ENCODE measurements at regions not wholly inside any gene's neighbourhood (a gene's known extent, or its start where the extent isn't known, plus 50 kb on each side); places are given as distances from the start of the nearest gene placed in this dataset.

- no peak overlapping the region for H2AFZ ChIP-seq (ENCODE audit: low read depth, low read length)
- H3K4me3 ChIP-seq, result no peak overlapping the region
- H3K9ac ChIP-seq (ENCODE audit: insufficient read depth in 1 of 2, low read depth in 2 of 2, low read length in 2 of 2), result no peak overlapping the region
- no TSS peak for BruUV-seq (replicated peaks)
- no peaks in the 10 kb centered on the region for H3K27me3 ChIP-seq (ENCODE audit: control insufficient read depth in 2 of 2, insufficient read depth in 2 of 2, low read length in 2 of 2)
- DNase-seq (ENCODE audit: extremely low read depth in 1 of 4, low spot score in 3 of 4) (no peak), FAIRE-seq (no peak), ATAC-seq (no peak)
- no peaks in the 10 kb centered on the region for H3K79me2 ChIP-seq (ENCODE audit: control insufficient read depth, insufficient read depth, low read length)
- H3K27ac ChIP-seq (ENCODE audit: extremely low read depth, low read depth, low read length), result no peak overlapping the region
- H4K20me1 ChIP-seq (replicated peaks; ENCODE audit: control insufficient read depth, insufficient read depth, low read length), result no peaks in the 10 kb centered on the region
- no peak overlapping the region for H3K4me2 ChIP-seq (ENCODE audit: insufficient read depth, low read length)
- in situ Hi-C loops (cut with MboI), result no loop called here
- H3K9me3 ChIP-seq (replicated peaks; ENCODE audit: control insufficient read depth, insufficient read depth, low read depth, low read length), result no peaks in the 10 kb centered on the region
- ChIA-PET POLR2A (no interaction called here), CTCF (ENCODE audit: low intra/inter-chr PET ratio) (no interaction called here)
- TF ChIP-seq, protein P1, sequence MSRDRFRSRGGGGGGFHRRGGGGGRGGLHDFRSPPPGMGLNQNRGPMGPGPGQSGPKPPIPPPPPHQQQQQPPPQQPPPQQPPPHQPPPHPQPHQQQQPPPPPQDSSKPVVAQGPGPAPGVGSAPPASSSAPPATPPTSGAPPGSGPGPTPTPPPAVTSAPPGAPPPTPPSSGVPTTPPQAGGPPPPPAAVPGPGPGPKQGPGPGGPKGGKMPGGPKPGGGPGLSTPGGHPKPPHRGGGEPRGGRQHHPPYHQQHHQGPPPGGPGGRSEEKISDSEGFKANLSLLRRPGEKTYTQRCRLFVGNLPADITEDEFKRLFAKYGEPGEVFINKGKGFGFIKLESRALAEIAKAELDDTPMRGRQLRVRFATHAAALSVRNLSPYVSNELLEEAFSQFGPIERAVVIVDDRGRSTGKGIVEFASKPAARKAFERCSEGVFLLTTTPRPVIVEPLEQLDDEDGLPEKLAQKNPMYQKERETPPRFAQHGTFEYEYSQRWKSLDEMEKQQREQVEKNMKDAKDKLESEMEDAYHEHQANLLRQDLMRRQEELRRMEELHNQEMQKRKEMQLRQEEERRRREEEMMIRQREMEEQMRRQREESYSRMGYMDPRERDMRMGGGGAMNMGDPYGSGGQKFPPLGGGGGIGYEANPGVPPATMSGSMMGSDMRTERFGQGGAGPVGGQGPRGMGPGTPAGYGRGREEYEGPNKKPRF (IDR thresholded peaks at IDR 0.05; ENCODE audit: low read depth, low read length), result no peak
- TF ChIP-seq ZNF232 (CRISPR knock-in tag; IDR thresholded peaks at IDR 0.05) (no peak), ZNF766 (CRISPR knock-in tag; conservative IDR thresholded peaks at IDR 0.05) (peak; percentile 63; the same call in 1 of the 2 replicates)
- intact Hi-C loops (cut with micrococcal nuclease), result no loop called here
- H3K9me1 ChIP-seq (ENCODE audit: control insufficient read depth, insufficient read depth, low read length), result no peaks in the 10 kb centered on the region
- H3K4me1 ChIP-seq (replicated peaks in 1 of 2; ENCODE audit: control insufficient read depth in 2 of 2, insufficient read depth in 2 of 2, low read length in 2 of 2), result no peaks in the 10 kb centered on the region
- no peaks in the 10 kb centered on the region for H3K36me3 ChIP-seq (ENCODE audit: control insufficient read depth, insufficient read depth, low read length)
- 0% methylated on average over 3 of the region's 3 CpGs for WGBS (ENCODE audit: insufficient coverage, low coverage, missing lambda C conversion rate)
Measured at GRCh38 chr2:14127765-14128164, 504.8 kb upstream of the LRATD1 start.

GRCh38 chr2:14132386-14132785, 500.1 kb upstream of the LRATD1 start:
- no peaks in the 10 kb centered on the region for H3K27me3 ChIP-seq (ENCODE audit: control insufficient read depth in 2 of 2, insufficient read depth in 2 of 2, low read length in 2 of 2)
- no peak overlapping the region for H3K4me3 ChIP-seq
- no peaks in the 10 kb centered on the region for H4K20me1 ChIP-seq (replicated peaks; ENCODE audit: control insufficient read depth, insufficient read depth, low read length)
- DNase-seq (ENCODE audit: extremely low read depth in 1 of 4, low spot score in 3 of 4), result no peak
- ChIA-PET POLR2A (no interaction called here), CTCF (ENCODE audit: low intra/inter-chr PET ratio) (no interaction called here)
- H3K27ac ChIP-seq (ENCODE audit: extremely low read depth, low read depth, low read length), result no peak overlapping the region
- in situ Hi-C loops (cut with MboI) (no loop called here), intact Hi-C loops (cut with micrococcal nuclease) (no loop called here)
- H3K36me3 ChIP-seq (ENCODE audit: control insufficient read depth, insufficient read depth, low read length), result no peaks in the 10 kb centered on the region
- BruUV-seq (replicated peaks), result no TSS peak
- H3K9me3 ChIP-seq (replicated peaks; ENCODE audit: control insufficient read depth, insufficient read depth, low read depth, low read length), result no peaks in the 10 kb centered on the region
- no peak overlapping the region for H2AFZ ChIP-seq (ENCODE audit: low read depth, low read length)
- no peak overlapping the region for H3K4me2 ChIP-seq (ENCODE audit: insufficient read depth, low read length)
- FAIRE-seq, result no peak
- 0% methylated on average over 1 of the region's 1 CpG for WGBS (ENCODE audit: insufficient coverage, low coverage, missing lambda C conversion rate)
- H3K79me2 ChIP-seq (ENCODE audit: control insufficient read depth, insufficient read depth, low read length), result no peaks in the 10 kb centered on the region
- H3K4me1 ChIP-seq (replicated peaks in 1 of 2; ENCODE audit: control insufficient read depth in 2 of 2, insufficient read depth in 2 of 2, low read length in 2 of 2), result no peaks in the 10 kb centered on the region
- no peak overlapping the region for H3K9ac ChIP-seq (ENCODE audit: insufficient read depth in 1 of 2, low read depth in 2 of 2, low read length in 2 of 2)
- no peak for ATAC-seq
- no peaks in the 10 kb centered on the region for H3K9me1 ChIP-seq (ENCODE audit: control insufficient read depth, insufficient read depth, low read length)
- TF ChIP-seq, protein P2, sequence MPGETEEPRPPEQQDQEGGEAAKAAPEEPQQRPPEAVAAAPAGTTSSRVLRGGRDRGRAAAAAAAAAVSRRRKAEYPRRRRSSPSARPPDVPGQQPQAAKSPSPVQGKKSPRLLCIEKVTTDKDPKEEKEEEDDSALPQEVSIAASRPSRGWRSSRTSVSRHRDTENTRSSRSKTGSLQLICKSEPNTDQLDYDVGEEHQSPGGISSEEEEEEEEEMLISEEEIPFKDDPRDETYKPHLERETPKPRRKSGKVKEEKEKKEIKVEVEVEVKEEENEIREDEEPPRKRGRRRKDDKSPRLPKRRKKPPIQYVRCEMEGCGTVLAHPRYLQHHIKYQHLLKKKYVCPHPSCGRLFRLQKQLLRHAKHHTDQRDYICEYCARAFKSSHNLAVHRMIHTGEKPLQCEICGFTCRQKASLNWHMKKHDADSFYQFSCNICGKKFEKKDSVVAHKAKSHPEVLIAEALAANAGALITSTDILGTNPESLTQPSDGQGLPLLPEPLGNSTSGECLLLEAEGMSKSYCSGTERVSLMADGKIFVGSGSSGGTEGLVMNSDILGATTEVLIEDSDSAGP (CRISPR knock-in tag; IDR thresholded peaks at IDR 0.05), result no peak
- TF ChIP-seq, protein P3, sequence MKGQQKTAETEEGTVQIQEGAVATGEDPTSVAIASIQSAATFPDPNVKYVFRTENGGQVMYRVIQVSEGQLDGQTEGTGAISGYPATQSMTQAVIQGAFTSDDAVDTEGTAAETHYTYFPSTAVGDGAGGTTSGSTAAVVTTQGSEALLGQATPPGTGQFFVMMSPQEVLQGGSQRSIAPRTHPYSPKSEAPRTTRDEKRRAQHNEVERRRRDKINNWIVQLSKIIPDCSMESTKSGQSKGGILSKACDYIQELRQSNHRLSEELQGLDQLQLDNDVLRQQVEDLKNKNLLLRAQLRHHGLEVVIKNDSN (CRISPR knock-in tag; IDR thresholded peaks at IDR 0.05), result no peak
- TF ChIP-seq GTF2A2 (tag; IDR thresholded peaks at IDR 0.05) (no peak), KLF13 (tag; IDR thresholded peaks at IDR 0.05; ENCODE audit: borderline replicate concordance, low read depth) (no peak), ZNF384 (IDR thresholded peaks at IDR 0.05; ENCODE audit: low read depth, low read length) (no peak), ZZZ3 (IDR thresholded peaks at IDR 0.05) (no peak), ZBED1 (IDR thresholded peaks at IDR 0.05) (no peak), HNRNPL (IDR thresholded peaks at IDR 0.05; ENCODE audit: low read depth, low read length) (no peak), RBFOX2 (IDR thresholded peaks at IDR 0.05; ENCODE audit: low read depth, low read length) (no peak), SNRNP70 (optimal IDR thresholded peaks at IDR 0.05; ENCODE audit: low read depth, low read length) (no peak)
